Lower leg skin (tissue), 4 donors: ENCODE measurements at regions not wholly inside any gene's neighbourhood (a gene's known extent, or its start where the extent isn't known, plus 50 kb on each side); places are given as distances from the start of the nearest gene placed in this dataset.

Experiments used
- DNase-seq, 2 donors: peaks; one replicate each; pipeline ENCODE4 v3.0.0-alpha.2; 2019; ENCODE audit warnings: low spot score in 2 of 2
- H3K4me3 ChIP-seq: fragments of 200-600 bp; sonication (generic); 2 replicates; pipeline ENCODE4 v1.5.1; 2017; ENCODE audit warnings: mild to moderate bottlenecking, low read depth; ENCODE audit not compliant: poor library complexity, severe bottlenecking
- CTCF ChIP-seq, 3 donors: fragments of 450-650 bp; IDR thresholded peaks; one replicate each; pipeline ENCODE4 v1.5.1; 2016; ENCODE audit warnings: antibody characterized with exemption in 3 of 3, mild to moderate bottlenecking in 3 of 3, moderate library complexity in 2 of 3
- POLR2A ChIP-seq, 2 donors: fragments of 450-650 bp; IDR thresholded peaks; one replicate each; pipeline ENCODE4 v1.6.1; 2016 to 2017; ENCODE audit warnings: antibody characterized with exemption in 2 of 2, mild to moderate bottlenecking in 1 of 2, moderate library complexity in 1 of 2
- whole genome bisulfite sequencing, 2 donors: methylation state at CpG; one replicate each; pipeline ENCODE4 v1.1.5; 2018; 5-methylcytosine and 5-hydroxymethylcytosine counted together
- intact Hi-C: fragments of 100-400 bp; cut with DNase I; formaldehyde crosslinking; loops from one replicate; pipeline ENCODE4 v1.15.0; 2023; ENCODE audit warnings: low total_unique reads

GRCh38 chr2:215626063-215626462 lies 190.2 kb upstream of the FN1 start:
- DNase-seq = no peak
- intact Hi-C loops = no loop called here
- H3K4me3 ChIP-seq = no peak overlapping the region
- TF ChIP-seq CTCF (IDR thresholded peaks at IDR 0.05) (no peak), POLR2A (IDR thresholded peaks at IDR 0.05) (no peak)
- WGBS, 2 donors = 76 to 90% methylated on average over 1 of the region's 1 CpG

DNA sequence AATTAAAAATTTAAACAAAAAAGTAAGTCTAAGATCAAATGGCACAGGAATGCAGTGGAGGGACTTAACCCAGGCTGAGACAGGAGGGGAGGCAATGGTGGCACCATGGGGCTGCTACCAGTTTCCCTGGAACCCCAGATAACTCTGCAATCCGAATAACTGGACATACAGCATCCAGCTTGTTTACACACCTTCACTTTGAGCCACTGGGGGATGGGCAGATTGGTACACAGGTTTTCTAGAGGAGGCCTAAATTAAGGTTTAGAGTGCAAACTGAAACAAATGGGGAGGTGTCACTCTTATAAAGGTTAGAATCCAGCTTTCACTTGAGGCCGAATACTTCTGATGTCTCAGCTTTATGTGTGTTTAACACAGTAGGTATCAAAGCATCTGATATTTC lies 189.3 kb upstream of the FN1 start:
- intact Hi-C loops = no loop called here

GRCh38 chr2:215624423-215624829 lies 188.6 kb upstream of the FN1 start:
- DNase-seq = peak in 1 of 2 donors; percentile 24
- 61 to 63% methylated on average over 7 of the region's 7 CpGs for WGBS, 2 donors
- no peak overlapping the region for H3K4me3 ChIP-seq
- intact Hi-C loops = no loop called here
- no peak for TF ChIP-seq CTCF (IDR thresholded peaks at IDR 0.05)
- no peak for TF ChIP-seq POLR2A (IDR thresholded peaks at IDR 0.05)

More for the DNA sequence above, 189.3 kb upstream of the FN1 start:
- no peak for DNase-seq
- no peak overlapping the region for H3K4me3 ChIP-seq
- TF ChIP-seq CTCF (IDR thresholded peaks at IDR 0.05) = no peak
- TF ChIP-seq POLR2A (IDR thresholded peaks at IDR 0.05) = no peak
- 90 to 100% methylated on average over 2 of the region's 2 CpGs for WGBS, 2 donors

GRCh38 chr2:215622837-215623236 lies 187.0 kb upstream of the FN1 start:
- intact Hi-C loops = no loop called here
- WGBS, 2 donors = 81% methylated on average over 5 of the region's 5 CpGs
- no peak overlapping the region for H3K4me3 ChIP-seq
- no peak for DNase-seq
- no peak for TF ChIP-seq CTCF (IDR thresholded peaks at IDR 0.05)
- TF ChIP-seq POLR2A (IDR thresholded peaks at IDR 0.05) = no peak

DNA sequence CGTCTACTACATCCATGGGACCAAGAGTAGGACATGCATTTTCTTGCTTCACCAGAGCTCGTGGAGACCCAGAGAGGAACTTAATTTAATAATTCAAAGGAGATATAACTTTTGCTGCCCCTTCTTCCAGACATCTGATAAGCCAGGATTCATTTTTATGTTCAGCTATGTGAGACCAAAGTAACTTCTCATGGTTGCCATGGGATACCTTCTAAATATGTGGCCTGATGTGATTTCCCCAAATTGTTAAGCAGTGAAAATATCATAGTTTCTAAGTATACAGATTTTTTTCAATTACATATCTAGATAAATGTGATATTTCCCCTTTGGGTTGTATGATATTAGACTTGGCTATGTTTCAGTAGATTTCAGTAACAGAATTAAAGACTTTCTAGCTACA lies 185.5 kb upstream of the FN1 start:
- H3K4me3 ChIP-seq = no peak overlapping the region
- intact Hi-C loops = no loop called here
- WGBS, 2 donors = 71 to 76% methylated on average over 2 of the region's 2 CpGs
- TF ChIP-seq CTCF (IDR thresholded peaks at IDR 0.05) = no peak
- no peak for TF ChIP-seq POLR2A (IDR thresholded peaks at IDR 0.05)
- no peak for DNase-seq

GRCh38 chr2:215620528-215620927 lies 184.7 kb upstream of the FN1 start:
- whole genome bisulfite sequencing, 2 donors = 92 to 100% methylated on average over 3 of the region's 3 CpGs
- no peak overlapping the region for H3K4me3 ChIP-seq
- intact Hi-C loops = no loop called here
- DNase-seq = no peak
- no peak for TF ChIP-seq POLR2A (IDR thresholded peaks at IDR 0.05)
- no peak for TF ChIP-seq CTCF (IDR thresholded peaks at IDR 0.05)
